Right atrium auricular region (tissue), 2 donors: ENCODE measurements at regions not wholly inside any gene's neighbourhood (a gene's known extent, or its start where the extent isn't known, plus 50 kb on each side); places are given as distances from the start of the nearest gene placed in this dataset.

Experiments used
- DNase-seq: peaks from one replicate; pipeline ENCODE4 v3.0.0-alpha.2; 2019; ENCODE audit warnings: low spot score
- H3K27ac ChIP-seq, 2 donors: fragments of 200-600 bp; sonication (generic); 1 replicate in 1 of 2; 2 replicates in 1 of 2; pipeline ENCODE4 v1.5.1; 2016 to 2019
- H3K27me3 ChIP-seq, 2 donors: fragments of 200-600 bp; sonication (generic); one replicate each; pipeline versions ENCODE4 v1.5.1 to v1.6.0; 2017 to 2019
- H3K36me3 ChIP-seq: fragments of 200-600 bp; sonication (generic); one replicate; pipeline ENCODE4 v1.5.1; 2016
- H3K4me1 ChIP-seq, 2 donors: fragments of 200-600 bp; sonication (generic); one replicate each; pipeline versions ENCODE4 v1.5.1 to v1.6.0; 2017 to 2019
- H3K4me3 ChIP-seq, 2 donors: fragments of 200-600 bp; sonication (generic); 1 replicate in 1 of 2; 2 replicates in 1 of 2; pipeline ENCODE4 v1.5.1; 2017 to 2019; ENCODE audit warnings: mild to moderate bottlenecking in 1 of 2, moderate library complexity in 1 of 2
- H3K9me3 ChIP-seq, 2 donors: fragments of 200-600 bp; sonication (generic); one replicate each; pipeline ENCODE4 v1.5.1; 2019
- TF ChIP-seq, protein P1 (sequence below), 2 donors: fragments of 200-600 bp; sonication (generic); IDR thresholded peaks; one replicate each; pipeline ENCODE4 v1.5.1; 2019; ENCODE audit warnings: antibody characterized with exemption in 2 of 2

- H3K27me3 ChIP-seq = no peaks in the 10 kb centered on the region
- DNase-seq = no peak
- no peaks in the 10 kb centered on the region for H3K4me1 ChIP-seq
- H3K36me3 ChIP-seq = no peaks in the 10 kb centered on the region
- H3K27ac ChIP-seq = no peak overlapping the region
- no peak overlapping the region for H3K4me3 ChIP-seq
- H3K9me3 ChIP-seq = no peaks in the 10 kb centered on the region
- TF ChIP-seq, protein P1, sequence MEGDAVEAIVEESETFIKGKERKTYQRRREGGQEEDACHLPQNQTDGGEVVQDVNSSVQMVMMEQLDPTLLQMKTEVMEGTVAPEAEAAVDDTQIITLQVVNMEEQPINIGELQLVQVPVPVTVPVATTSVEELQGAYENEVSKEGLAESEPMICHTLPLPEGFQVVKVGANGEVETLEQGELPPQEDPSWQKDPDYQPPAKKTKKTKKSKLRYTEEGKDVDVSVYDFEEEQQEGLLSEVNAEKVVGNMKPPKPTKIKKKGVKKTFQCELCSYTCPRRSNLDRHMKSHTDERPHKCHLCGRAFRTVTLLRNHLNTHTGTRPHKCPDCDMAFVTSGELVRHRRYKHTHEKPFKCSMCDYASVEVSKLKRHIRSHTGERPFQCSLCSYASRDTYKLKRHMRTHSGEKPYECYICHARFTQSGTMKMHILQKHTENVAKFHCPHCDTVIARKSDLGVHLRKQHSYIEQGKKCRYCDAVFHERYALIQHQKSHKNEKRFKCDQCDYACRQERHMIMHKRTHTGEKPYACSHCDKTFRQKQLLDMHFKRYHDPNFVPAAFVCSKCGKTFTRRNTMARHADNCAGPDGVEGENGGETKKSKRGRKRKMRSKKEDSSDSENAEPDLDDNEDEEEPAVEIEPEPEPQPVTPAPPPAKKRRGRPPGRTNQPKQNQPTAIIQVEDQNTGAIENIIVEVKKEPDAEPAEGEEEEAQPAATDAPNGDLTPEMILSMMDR (IDR thresholded peaks at IDR 0.05) = no peak
These were observed 59.4 kb upstream of the EPB41L3 start for GRCh38 chr18:5603153-5603552.

- Histone ChIP-seq H3K9me3 (no peaks in the 10 kb centered on the region), H3K36me3 (no peaks in the 10 kb centered on the region), H3K27ac (no peak overlapping the region), H3K4me3 (no peak overlapping the region), H3K27me3 (no peaks in the 10 kb centered on the region), H3K4me1 (no peaks in the 10 kb centered on the region)
- TF ChIP-seq, protein P1 (IDR thresholded peaks at IDR 0.05) = no peak
- no peak for DNase-seq
These were observed 57.4 kb upstream of the EPB41L3 start for GRCh38 chr18:5601188-5601624.

- Histone ChIP-seq H3K4me3 (no peak overlapping the region), H3K27me3 (no peaks in the 10 kb centered on the region), H3K36me3 (no peaks in the 10 kb centered on the region), H3K4me1 (no peaks in the 10 kb centered on the region), H3K9me3 (no peaks in the 10 kb centered on the region), H3K27ac (no peak overlapping the region)
- TF ChIP-seq, protein P1 (IDR thresholded peaks at IDR 0.05) = peak in 1 of 2 donors; percentile 61
- no peak for DNase-seq
These were observed 56.7 kb upstream of the EPB41L3 start for GRCh38 chr18:5600378-5601071.

DNA sequence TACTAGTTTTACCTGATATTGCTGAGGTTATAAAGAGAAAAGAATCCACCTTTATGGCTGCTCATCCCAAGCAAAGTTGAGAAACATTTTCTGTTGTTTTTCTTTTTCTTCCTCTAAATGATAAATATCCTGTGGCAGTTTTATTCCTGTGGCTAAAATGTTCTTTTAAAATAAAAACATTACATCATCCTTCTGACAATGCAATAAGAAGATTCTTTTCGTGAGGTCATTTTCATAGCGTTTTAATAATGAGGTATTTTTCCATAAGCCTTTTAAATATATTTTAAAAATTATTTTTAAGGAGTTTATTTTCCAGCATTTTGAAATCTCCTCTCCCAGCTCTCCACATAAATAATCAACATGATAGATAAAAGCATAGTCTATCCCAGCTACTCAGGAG lies 52.8 kb upstream of the EPB41L3 start:
- H3K36me3 ChIP-seq = no peaks in the 10 kb centered on the region
- H3K9me3 ChIP-seq = no peaks in the 10 kb centered on the region
- no peaks in the 10 kb centered on the region for H3K27me3 ChIP-seq
- TF ChIP-seq, protein P1 (IDR thresholded peaks at IDR 0.05) = no peak
- no peak overlapping the region for H3K4me3 ChIP-seq
- DNase-seq = no peak
- no peak overlapping the region for H3K27ac ChIP-seq
- H3K4me1 ChIP-seq = no peaks in the 10 kb centered on the region
